IMR-90 (cell line): ENCODE measurements at regions not wholly inside any gene's neighbourhood (a gene's known extent, or its start where the extent isn't known, plus 50 kb on each side); places are given as distances from the start of the nearest gene placed in this dataset.
A peak's percentile ranks its signal among the peaks of the same experiment; 100 is the strongest.

ENCODE experiments used
- ATAC-seq: fragments of 200-7000 bp; cut with Tn5 transposase; 2 replicates; pipeline ENCODE4 v1.9.1; 2020; ENCODE audit warnings: low read depth, mild to moderate bottlenecking, moderate library complexity
- BruUV-seq: library from RNA; stranded (reverse); fragments of 400-500 nt; replicated peaks from 2 replicates; lab custom pipeline; 2021; lab: Mats Ljungman, UMichigan
- CTCF ChIA-PET: fragments of 300-600 bp; formaldehyde crosslinking; extraction: SDS; loops from one replicate; lab custom pipeline; 2021; ENCODE audit warnings: antibody characterized with exemption; lab: Yijun Ruan, JAX
- POLR2A ChIA-PET: fragments of 300-600 bp; sonication (Branson Sonifier 250); formaldehyde crosslinking; loops from one replicate; lab custom pipeline; 2022; ENCODE audit warnings: antibody characterized with exemption; ENCODE audit not compliant: unreplicated experiment; lab: Charles Lee
- DNase-seq: peaks from one replicate; pipeline ENCODE4 v3.0.0; 2013
- H2AFZ ChIP-seq: replicated peaks from 2 replicates; pipeline ENCODE3; 2013; ENCODE audit warnings: low read length, mild to moderate bottlenecking; ENCODE audit not compliant: poor library complexity
- H2AK5ac ChIP-seq: 2 replicates; pipeline ENCODE4 v1.6.1; 2013; ENCODE audit warnings: low read depth, low read length, inconsistent platforms
- H2AK9ac ChIP-seq: replicated peaks from 2 replicates; pipeline ENCODE3; 2013; ENCODE audit warnings: mild to moderate bottlenecking, low read depth, low read length, moderate library complexity; ENCODE audit not compliant: poor library complexity
- H2BK120ac ChIP-seq: 2 replicates; pipeline ENCODE4 v1.6.1; 2013; ENCODE audit warnings: low read depth, low read length, inconsistent platforms
- H2BK15ac ChIP-seq: 3 replicates; pipeline ENCODE4 v1.6.1; 2013; ENCODE audit warnings: low read depth, low read length, inconsistent platforms
- H2BK20ac ChIP-seq: 2 replicates; pipeline ENCODE4 v1.6.1; 2013; ENCODE audit warnings: low read depth, mild to moderate bottlenecking, inconsistent platforms, low read length, moderate library complexity
- H2BK5ac ChIP-seq: 2 replicates; pipeline ENCODE4 v1.6.1; 2013; ENCODE audit warnings: mild to moderate bottlenecking, low read depth, low read length, inconsistent platforms; ENCODE audit not compliant: poor library complexity, severe bottlenecking
- H3K14ac ChIP-seq: replicated peaks from 2 replicates; pipeline ENCODE4 v1.6.1; 2013; ENCODE audit warnings: low read depth, low read length, inconsistent platforms
- H3K18ac ChIP-seq: 2 replicates; pipeline ENCODE4 v1.6.1; 2013; ENCODE audit warnings: low read depth, low read length, control low read depth
- H3K23ac ChIP-seq: 2 replicates; pipeline ENCODE4 v1.6.1; 2013; ENCODE audit warnings: low read depth, low read length, inconsistent platforms
- H3K27ac ChIP-seq: 2 replicates; pipeline ENCODE4 v1.5.1; 2013; ENCODE audit warnings: mild to moderate bottlenecking, control low read depth, low read length; ENCODE audit not compliant: insufficient read depth
- H3K27me3 ChIP-seq: 2 replicates; pipeline ENCODE4 v1.6.1; 2013; ENCODE audit warnings: low read length; ENCODE audit not compliant: control insufficient read depth, insufficient read depth
- H3K36me3 ChIP-seq: 2 replicates; pipeline ENCODE4 v1.6.1; 2013; ENCODE audit warnings: low read length, mixed read lengths; ENCODE audit not compliant: control insufficient read depth, insufficient read depth
- H3K4ac ChIP-seq: 2 replicates; pipeline ENCODE4 v1.6.1; 2013; ENCODE audit warnings: low read depth, low read length, inconsistent platforms
- H3K4me1 ChIP-seq: 2 replicates; pipeline ENCODE4 v1.6.1; 2013; ENCODE audit warnings: low read length, mixed read lengths; ENCODE audit not compliant: control insufficient read depth, insufficient read depth
- H3K4me2 ChIP-seq: 2 replicates; pipeline ENCODE4 v1.6.1; 2013; ENCODE audit warnings: low read depth, mild to moderate bottlenecking, control low read depth, low read length, moderate library complexity
- H3K4me3 ChIP-seq: 2 replicates; pipeline ENCODE4 v1.5.1; 2013; ENCODE audit warnings: low read depth, mild to moderate bottlenecking, control low read depth, low read length, moderate library complexity; ENCODE audit not compliant: insufficient read depth
- H3K56ac ChIP-seq: 2 replicates; pipeline ENCODE4 v1.6.1; 2013; ENCODE audit warnings: low read length, inconsistent platforms; ENCODE audit not compliant: insufficient read depth; ENCODE audit errors: extremely low read depth
- H3K79me1 ChIP-seq, 2 experiments: 2 replicates each; pipeline ENCODE4 v1.6.1; 2013; ENCODE audit warnings: low read length in 2 of 2, inconsistent platforms in 1 of 2, low read depth in 1 of 2
- H3K9ac ChIP-seq: 2 replicates; pipeline ENCODE4 v1.6.1; 2013; ENCODE audit warnings: low read depth, low read length, control low read depth
- H3K9me1 ChIP-seq: 2 replicates; pipeline ENCODE4 v1.6.1; 2013; ENCODE audit warnings: low read length, inconsistent platforms; ENCODE audit not compliant: insufficient read depth
- H3K9me3 ChIP-seq: 2 replicates; pipeline ENCODE4 v1.6.1; 2013; ENCODE audit warnings: low read length; ENCODE audit not compliant: control insufficient read depth, insufficient read depth
- H4K20me1 ChIP-seq: 2 replicates; pipeline ENCODE4 v1.6.1; 2013; ENCODE audit warnings: low read length, inconsistent platforms; ENCODE audit not compliant: insufficient read depth
- H4K5ac ChIP-seq: 2 replicates; pipeline ENCODE4 v1.6.1; 2013; ENCODE audit warnings: mild to moderate bottlenecking, low read depth, low read length, control low read depth
- H4K8ac ChIP-seq, 2 experiments: 2 replicates each; pipeline ENCODE4 v1.6.1; 2013; ENCODE audit warnings: low read depth in 2 of 2, low read length in 2 of 2, control low read depth in 1 of 2, inconsistent platforms in 1 of 2
- H4K91ac ChIP-seq: 2 replicates; pipeline ENCODE4 v1.6.1; 2013; ENCODE audit warnings: low read depth, low read length, inconsistent platforms; ENCODE audit not compliant: insufficient read depth
- BHLHE40 ChIP-seq: fragments of 150-350 bp; IDR thresholded peaks from 2 replicates; pipeline ENCODE4 v1.6.1; 2016; ENCODE audit warnings: mild to moderate bottlenecking, low read depth, low read length
- MAFK ChIP-seq: IDR thresholded peaks from 2 replicates; pipeline ENCODE4 v1.6.1; 2012; ENCODE audit warnings: low read depth, low read length, improper control_type of control experiment
- WGBS, 2 experiments: methylation state at CpG; one replicate each; pipeline versions ENCODE4 v1.1.5 to v1.1.7; 2013; ENCODE audit warnings: missing lambda C conversion rate in 2 of 2; ENCODE audit not compliant: insufficient read length in 1 of 2; ENCODE audit errors: extremely low coverage in 2 of 2; 5-methylcytosine and 5-hydroxymethylcytosine counted together
- dilution Hi-C: fragments of 300-500 bp; cut with HindIII; formaldehyde crosslinking; loops from one replicate; pipeline ENCODE4 v1.14.3; 2018; ENCODE audit warnings: low sequenced_read_pairs; ENCODE audit not compliant: unreplicated experiment
- in situ Hi-C: fragments of 300-500 bp; cut with MboI; formaldehyde crosslinking; loops from 3 replicates; pipeline ENCODE4 v1.14.3; 2019; ENCODE audit warnings: low sequenced_read_pairs, inconsistent platforms, mixed read lengths
- intact Hi-C: fragments of 100-400 bp; cut with micrococcal nuclease; formaldehyde crosslinking; loops from 2 replicates; pipeline ENCODE4 v1.10.0; 2022

- Histone ChIP-seq H3K4me3 (no peak overlapping the region), H3K9me3 (no peaks in the 10 kb centered on the region), H3K4ac (no peak overlapping the region), H3K18ac (no peak overlapping the region), H3K27me3 (peaks cover 2% of the 10 kb centered on the region; the same call in 1 of the 2 replicates), H3K27ac (no peak overlapping the region), H4K91ac (no peak overlapping the region), H2BK15ac (no peak overlapping the region), H2BK120ac (no peak overlapping the region), H4K20me1 (no peaks in the 10 kb centered on the region), H3K4me2 (peak overlapping the region; percentile 47), H2BK20ac (no peak overlapping the region), H2AK9ac (no peak overlapping the region), H2AFZ (peak overlapping the region; percentile 55), H3K56ac (no peak overlapping the region), H3K4me1 (no peaks in the 10 kb centered on the region; the same call in 1 of the 2 replicates), H3K9ac (no peak overlapping the region), H2BK5ac (no peak overlapping the region), H3K36me3 (no peaks in the 10 kb centered on the region), H2AK5ac (no peak overlapping the region), H3K9me1 (no peaks in the 10 kb centered on the region), H4K5ac (no peak overlapping the region), H3K23ac (no peak overlapping the region), H3K14ac (no peak overlapping the region), H3K79me1 (no peaks in the 10 kb centered on the region), H4K8ac (no peak overlapping the region)
- intact Hi-C loops (no loop called here), in situ Hi-C loops (no loop called here), dilution Hi-C loops (no loop called here)
- no CpG with 5 or more reads among the region's 5 CpGs for WGBS, 2 experiments
- DNase-seq: no peak
- ChIA-PET CTCF (interaction anchor here (1.4 kb wide), 1 partner anchor 12 kb away, joined by 6 read pairs; no protein-coding TSS in a partner anchor), POLR2A (no interaction called here)
- no TSS peak for BruUV-seq
- TF ChIP-seq BHLHE40 (no peak), MAFK (peak; percentile 55; the same call in 1 of the 2 replicates)
- ATAC-seq: no peak
Observed at GRCh38 chr2:75337016-75337415, 137.7 kb upstream of the TACR1 start.
